Tibial nerve (tissue), 3 donors: ENCODE measurements at regions not wholly inside any gene's neighbourhood (a gene's known extent, or its start where the extent isn't known, plus 50 kb on each side); places are given as distances from the start of the nearest gene placed in this dataset.

Experiments used
- CTCF ChIP-seq, 5 experiments: fragments of 200-600 bp in 3 of 5; fragments of 450-650 bp in 2 of 5; sonication (generic) in 3 of 5; IDR thresholded peaks; one replicate each; pipeline ENCODE4 v1.5.1; 2016 to 2019; ENCODE audit warnings: antibody characterized with exemption in 5 of 5, mild to moderate bottlenecking in 3 of 5, moderate library complexity in 2 of 5
- POLR2A ChIP-seq, 2 donors: fragments of 450-650 bp; IDR thresholded peaks; one replicate each; pipeline ENCODE4 v1.6.1; 2017; ENCODE audit warnings: antibody characterized with exemption in 2 of 2, mild to moderate bottlenecking in 2 of 2, moderate library complexity in 2 of 2

GRCh38 chr16:59123479-59123878 is 389.4 kb upstream of the GOT2 start:
- TF ChIP-seq CTCF (IDR thresholded peaks at IDR 0.05) (no peak), POLR2A (IDR thresholded peaks at IDR 0.05) (no peak)
